ENCODE measurements at regions not wholly inside any gene's neighbourhood (a gene's known extent, or its start where the extent isn't known, plus 50 kb on each side); places are given as distances from the start of the nearest gene placed in this dataset.
"Not testable (repeated sequence)": the region's sequence is repeated elsewhere in the genome, so short reads cannot be mapped to it uniquely, and the experiment has no call there.

DNA sequence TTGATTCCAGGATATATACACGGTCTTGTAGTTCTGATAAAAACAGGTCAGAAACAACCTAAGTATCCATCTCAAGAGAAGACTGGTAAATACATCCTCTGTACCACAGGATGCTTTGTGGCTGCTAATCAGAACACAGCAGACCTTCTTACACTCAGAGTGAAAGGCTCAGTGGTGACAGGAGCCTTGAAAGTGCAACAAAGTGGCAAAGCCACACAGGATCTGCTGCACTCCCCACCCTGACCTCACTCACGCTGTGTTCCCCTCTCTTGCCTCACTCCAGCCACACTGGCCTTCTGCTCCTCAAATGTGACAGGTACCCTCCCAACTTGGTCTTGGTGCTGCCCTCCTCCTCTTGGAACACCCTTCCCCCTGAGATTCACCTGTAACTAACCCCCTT, 98.1 kb upstream of the GRIP1 start:
- DNase-seq: peak; percentile 31

GRCh38 chr12:66779466-66779865, 100.6 kb upstream of the GRIP1 start:
- no peak for DNase-seq

DNA sequence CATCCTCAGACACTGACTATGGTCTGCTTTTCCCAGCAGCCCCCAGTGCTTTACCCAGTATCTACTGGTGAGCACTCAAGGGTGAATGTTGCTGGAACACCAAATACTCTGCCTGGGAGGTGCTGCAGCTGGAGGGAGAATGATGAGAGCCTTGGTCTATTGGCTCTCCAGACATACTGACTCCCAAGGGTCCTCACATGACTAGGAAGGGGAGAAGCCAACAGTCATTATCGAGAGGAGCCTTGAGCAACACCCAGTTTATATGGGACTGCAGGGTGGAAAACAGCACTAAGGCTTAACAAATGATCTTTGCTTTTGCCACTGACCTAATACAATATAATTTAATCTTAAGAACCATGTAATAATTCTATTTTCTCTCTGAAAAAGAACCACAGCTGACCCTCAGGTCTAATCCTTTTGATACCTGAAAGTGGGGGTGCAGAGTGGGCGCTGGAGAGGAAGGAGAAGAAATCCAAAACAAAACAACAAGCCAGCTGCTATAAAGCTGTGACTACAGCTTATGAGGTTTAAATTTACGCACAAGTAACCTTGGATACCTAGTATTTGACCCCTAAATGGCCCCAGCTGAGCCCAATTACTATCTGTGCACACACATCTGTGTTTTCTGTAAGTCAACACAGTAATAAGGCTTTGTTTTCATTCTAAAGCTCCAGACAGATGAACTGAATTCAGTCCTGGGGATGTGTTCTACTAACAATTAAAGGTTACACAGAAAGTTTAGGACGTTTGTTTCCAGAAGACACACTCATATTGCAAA, 107.8 kb upstream of the GRIP1 start:
- no peak for DNase-seq

DNA sequence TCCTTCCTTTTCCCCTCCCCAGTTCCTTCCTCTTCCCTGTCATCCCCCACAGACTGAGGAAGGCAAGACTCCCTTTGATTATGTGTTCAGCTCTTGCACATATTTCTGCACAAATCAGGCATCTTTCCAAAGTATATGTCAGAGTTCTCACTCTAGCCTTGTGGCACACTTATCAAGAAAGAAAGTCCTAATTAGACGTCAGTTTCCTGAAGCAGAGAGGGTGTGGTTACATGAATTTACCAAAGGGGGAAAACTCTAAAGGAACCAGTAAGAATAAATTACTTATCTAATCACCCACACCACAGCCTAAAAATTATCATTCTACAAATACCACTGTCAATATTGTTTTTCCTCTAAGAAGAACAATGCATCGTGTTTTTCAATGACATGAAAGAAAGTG, 120.7 kb upstream of the GRIP1 start:
- no peak for DNase-seq

DNA sequence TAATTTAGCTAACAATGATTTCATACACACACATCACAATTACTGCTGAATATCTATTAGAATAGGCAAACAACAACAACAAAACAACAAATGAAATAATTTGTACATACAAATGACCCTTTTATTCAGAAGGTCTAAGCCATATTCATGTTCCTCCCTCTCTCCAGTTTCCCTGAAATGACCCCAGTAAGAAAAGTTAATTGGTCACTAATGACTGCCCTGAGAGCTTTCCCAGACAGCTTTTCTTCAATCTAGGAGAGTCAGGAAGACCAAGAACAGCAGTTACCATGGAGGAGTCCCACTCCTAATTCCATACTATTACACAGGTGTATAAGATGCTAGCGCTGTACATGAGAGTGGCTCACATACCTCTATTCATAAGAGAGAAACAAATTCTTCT, 121.2 kb upstream of the GRIP1 start:
- DNase-seq: no peak

DNA sequence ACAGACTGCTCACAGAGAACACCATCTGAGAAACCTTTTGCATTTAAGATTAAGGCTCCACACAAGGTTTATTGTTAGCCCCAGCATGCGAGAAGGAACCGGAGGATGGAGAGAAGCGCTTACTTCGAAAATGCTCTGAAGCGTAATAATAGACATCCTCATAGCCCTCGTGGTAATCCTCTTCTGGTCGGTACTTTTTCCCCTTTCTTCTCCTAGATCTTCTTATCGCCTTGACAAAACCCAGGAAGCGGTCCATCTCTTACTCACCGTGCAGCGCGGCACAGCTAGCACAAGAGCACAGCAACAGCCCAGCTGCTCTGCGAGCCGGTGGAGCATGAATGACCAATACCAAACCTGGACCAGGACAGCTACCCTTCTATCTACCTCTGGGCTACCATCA, 125.1 kb upstream of the GRIP1 start:
- no peak for DNase-seq

DNA sequence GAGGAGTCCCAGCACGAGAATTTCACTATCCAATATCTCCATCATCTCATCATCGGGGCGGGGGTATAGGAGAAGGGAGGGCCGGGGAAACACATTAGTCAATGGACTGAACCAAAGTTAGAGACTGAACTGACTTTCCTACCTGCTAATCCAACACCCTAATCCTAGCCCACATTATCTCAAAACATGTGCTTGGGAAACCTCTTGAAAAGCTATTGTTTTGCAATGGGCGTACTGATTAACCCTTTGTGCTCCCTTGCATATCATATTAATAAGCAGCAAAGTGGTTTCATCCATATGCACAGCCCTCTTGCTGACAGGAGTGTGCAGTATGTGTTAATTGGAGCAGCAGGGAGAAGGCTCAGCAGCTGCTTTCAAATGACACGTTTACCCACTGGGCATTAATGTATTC, 125.7 kb upstream of the GRIP1 start:
- DNase-seq: no peak

DNA sequence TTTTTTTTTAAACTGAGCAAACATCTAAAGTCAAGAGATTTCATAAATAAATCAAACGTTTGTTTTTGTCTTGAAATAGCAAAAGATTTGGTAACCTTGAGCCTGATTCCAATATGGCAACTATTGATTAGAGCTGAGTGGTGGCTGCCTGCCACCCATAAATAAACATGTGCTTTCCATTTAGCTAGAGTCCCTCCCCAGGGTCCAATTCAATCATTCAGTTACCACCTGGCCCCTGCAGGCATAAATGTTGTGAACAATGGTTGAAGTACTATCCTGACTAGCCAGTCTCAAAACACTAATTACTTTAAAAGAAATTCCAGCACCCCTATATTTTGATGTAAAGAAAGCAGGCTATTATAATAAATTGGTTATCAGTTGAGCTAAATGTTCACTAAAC, 129.7 kb upstream of the GRIP1 start:
- no peak for DNase-seq

DNA sequence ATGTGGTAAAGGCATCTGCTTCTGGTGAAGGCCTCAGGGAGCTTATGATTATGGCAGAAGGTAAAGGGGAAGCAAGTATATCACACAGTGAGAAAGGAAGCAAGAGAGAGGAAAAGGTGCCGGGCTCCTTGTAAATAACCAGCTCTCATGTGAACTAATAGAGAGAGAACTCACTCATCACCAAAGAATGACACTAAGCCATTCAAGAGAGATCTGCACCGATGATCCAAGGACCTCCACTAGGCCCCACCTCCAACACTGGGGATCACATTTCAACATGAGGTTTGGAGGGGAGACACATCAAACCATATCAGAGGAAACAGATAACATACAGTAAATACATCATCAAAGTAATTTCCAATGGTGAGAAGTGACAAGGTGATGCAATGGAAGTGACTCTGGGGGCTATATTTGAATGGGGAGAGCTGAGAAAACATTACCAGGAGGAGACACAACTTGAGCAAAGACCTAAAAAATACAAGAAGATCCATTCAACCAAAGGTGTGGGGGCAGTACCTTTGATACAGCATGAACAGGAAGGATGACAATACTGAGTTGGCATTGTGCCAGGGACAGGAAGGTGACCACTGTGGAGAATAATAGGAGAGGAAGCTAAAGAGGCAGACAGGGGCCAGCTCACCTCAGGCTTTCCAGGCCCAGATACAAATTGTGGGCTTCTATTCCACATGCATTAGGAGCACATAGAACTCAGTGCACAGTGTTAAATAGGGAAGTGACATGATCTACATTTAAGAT, 134.4 kb upstream of the GRIP1 start:
- DNase-seq: peak; percentile 21

DNA sequence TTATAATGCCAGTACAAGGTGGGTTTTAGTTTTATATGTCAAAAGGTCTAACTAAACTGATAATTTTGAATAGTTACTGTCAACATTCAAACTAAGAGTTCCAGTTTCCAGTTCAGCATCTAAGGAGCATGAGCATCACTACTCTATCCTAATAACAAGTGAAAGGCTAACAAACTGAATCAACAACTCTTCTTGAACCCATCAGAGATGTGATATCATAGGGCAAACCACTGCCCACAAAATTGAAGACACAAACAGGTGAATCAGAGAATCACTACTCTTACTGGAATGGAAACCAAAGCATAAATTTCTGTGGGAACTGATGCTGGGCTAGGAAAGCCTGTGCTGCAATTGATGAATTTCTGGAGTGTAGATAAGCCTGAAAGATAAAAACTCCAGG, 140.7 kb upstream of the GRIP1 start:
- no peak for DNase-seq

GRCh38 chr12:66822961-66823360, 144.1 kb upstream of the GRIP1 start:
- no peak for DNase-seq

GRCh38 chr12:66823857-66824570, 145.1 kb upstream of the GRIP1 start:
- DNase-seq: no peak

GRCh38 chr12:66825921-66826320, 147.0 kb upstream of the GRIP1 start:
- not testable (repeated sequence) for DNase-seq

GRCh38 chr12:66829660-66830325, 150.9 kb upstream of the GRIP1 start:
- DNase-seq: peak; percentile 4

DNA sequence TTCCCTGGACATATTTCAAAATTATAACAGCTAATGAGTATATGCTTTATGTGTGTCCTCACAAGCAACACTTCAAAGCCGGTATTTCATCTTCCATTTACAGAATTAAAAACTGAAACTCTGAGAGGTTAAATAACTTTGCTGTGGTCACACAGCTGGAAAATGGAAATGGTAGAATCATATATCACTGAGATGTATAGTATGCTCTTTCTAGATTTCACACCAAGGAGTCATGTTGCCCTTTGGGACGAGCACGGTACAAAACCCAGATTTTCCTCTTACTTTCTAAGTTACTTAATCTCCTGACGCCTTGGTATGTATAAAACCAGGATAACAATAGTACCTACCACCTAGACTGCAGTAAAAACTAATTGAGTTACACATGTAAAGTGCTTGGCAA, 152.6 kb upstream of the GRIP1 start:
- no peak for DNase-seq

GRCh38 chr12:66832997-66833396, 154.1 kb upstream of the GRIP1 start:
- no peak for DNase-seq

DNA sequence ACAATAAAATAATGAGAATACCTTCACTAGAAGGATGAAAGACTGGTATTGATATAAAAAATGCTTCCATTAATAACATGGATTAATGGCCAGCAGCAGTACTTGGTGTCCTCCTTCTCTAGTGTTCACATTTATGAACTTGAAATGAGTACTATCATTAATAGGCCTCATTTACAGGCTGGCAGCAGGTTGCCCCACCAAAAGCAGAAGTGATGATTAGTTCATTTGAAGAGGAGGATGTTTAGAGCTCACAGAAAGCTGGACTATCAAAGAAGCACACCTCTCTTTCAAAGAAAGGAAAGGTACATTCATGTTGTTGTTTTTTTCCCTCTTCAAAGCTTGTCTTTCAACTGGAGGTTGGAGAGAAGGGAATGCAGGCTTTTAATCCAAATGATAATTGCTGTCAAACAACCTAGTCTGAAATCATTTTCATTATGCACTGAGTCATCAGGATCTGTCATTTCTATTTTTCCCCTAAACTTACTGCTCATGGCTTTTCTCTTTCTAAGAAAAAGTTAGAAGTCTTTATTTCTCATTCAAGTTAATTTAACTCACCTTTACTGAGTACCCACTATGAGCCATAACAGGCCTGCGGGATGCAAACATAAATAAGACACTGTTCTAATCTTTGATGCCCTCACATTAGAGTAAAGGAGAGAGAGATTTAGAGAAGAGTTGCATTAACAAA, 157.9 kb upstream of the GRIP1 start:
- DNase-seq: no peak

DNA sequence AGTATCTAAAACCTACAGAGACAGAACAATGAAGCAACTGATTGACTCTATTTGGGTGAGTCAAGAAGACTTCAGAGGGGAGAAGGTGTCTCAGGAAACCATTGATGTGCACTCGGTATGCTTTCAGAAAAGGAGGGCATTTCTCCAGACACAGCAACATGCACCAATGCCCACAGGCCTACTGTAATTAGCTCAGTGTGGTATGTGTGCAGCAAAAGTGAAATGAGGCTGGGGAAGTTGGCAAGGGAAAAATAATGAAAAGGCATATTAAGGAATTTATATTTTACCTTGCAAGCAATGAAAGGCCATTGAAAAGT, 158.4 kb upstream of the GRIP1 start:
- no peak for DNase-seq

- no peak for DNase-seq
These were observed 159.5 kb upstream of the GRIP1 start for GRCh38 chr12:66838366-66838765.

DNA sequence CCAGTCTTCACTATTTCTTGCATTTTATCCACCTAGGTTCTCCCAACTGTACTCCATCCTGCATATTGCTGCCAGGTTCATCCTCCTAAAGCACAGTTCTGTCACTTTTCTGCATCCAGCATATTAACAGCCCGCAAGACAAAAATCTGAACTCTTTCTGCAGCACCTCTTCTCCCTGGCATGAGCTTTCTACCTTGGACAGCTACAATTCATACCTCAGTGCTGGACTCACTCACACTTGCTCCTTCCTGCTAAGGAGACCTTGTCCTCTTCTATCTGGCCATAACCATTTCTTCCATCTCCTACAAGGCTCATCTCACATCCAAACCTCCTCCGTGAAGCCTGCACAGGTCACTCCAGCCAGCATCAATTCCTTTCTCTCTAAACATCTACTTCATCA, 170.1 kb upstream of the GRIP1 start:
- no peak for DNase-seq

GRCh38 chr12:66851134-66851533, 172.3 kb upstream of the GRIP1 start:
- no peak for DNase-seq

DNA sequence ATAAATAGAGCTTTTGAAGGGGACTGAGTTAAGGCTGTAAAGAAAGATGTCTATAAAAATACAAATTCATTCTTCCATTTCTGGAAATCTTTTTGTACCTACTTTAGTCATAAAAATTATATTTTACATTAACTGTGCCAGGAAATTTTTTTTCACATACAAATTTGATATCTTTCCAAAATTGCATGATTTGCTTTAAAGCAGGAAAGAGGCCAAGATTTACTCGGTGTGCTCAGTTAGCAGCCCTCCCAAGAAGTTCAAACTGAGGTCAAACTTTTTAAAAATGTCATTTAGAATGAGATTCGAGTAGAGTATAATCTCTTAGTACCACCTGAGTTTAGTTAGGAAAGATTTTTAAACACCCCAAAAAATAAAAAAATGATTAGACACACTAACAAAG, 173.2 kb upstream of the GRIP1 start:
- no peak for DNase-seq

- DNase-seq: no peak
These were observed 173.9 kb upstream of the GRIP1 start for GRCh38 chr12:66852765-66853164.

All from CD4-positive, alpha-beta T cell treated with Interleukin-17A for 4 hours (primary cell).